ENCODE measurements at regions not wholly inside any gene's neighbourhood (a gene's known extent, or its start where the extent isn't known, plus 50 kb on each side); places are given as distances from the start of the nearest gene placed in this dataset.
"Not testable (repeated sequence)": the region's sequence is repeated elsewhere in the genome, so short reads cannot be mapped to it uniquely, and the experiment has no call there.

- not testable (repeated sequence) for H3K4me3 ChIP-seq (ENCODE audit: low read length); H3K36me3 ChIP-seq (ENCODE audit: control insufficient read depth, insufficient read depth, low read length); H3K9me3 ChIP-seq (ENCODE audit: control insufficient read depth, insufficient read depth, low read length); H3K27ac ChIP-seq (ENCODE audit: low read length); DNase-seq (ENCODE audit: low read depth, low spot score); H3K4me1 ChIP-seq (ENCODE audit: control insufficient read depth, insufficient read depth, low read length); H3K27me3 ChIP-seq (ENCODE audit: control insufficient read depth, insufficient read depth, low read length)
- WGBS (ENCODE audit: insufficient coverage, insufficient read length) = no CpG with 5 or more reads among the region's 8 CpGs
Measured at GRCh38 chr16:85244452-85244851, 132.2 kb upstream of the CIBAR2 start.

- WGBS (ENCODE audit: insufficient coverage, insufficient read length) = no CpG with 5 or more reads among the region's 24 CpGs
- Histone ChIP-seq H3K4me1 (ENCODE audit: control insufficient read depth, insufficient read depth, low read length) (peaks cover 7% of the 10 kb centered on the region), H3K27ac (ENCODE audit: low read length) (no peak overlapping the region), H3K27me3 (ENCODE audit: control insufficient read depth, insufficient read depth, low read length) (no peaks in the 10 kb centered on the region), H3K9me3 (ENCODE audit: control insufficient read depth, insufficient read depth, low read length) (no peaks in the 10 kb centered on the region), H3K4me3 (ENCODE audit: low read length) (no peak overlapping the region), H3K36me3 (ENCODE audit: control insufficient read depth, insufficient read depth, low read length) (no peaks in the 10 kb centered on the region)
- DNase-seq (ENCODE audit: low read depth, low spot score) = no peak
Measured at GRCh38 chr16:85245307-85246172, 133.3 kb upstream of the CIBAR2 start.

- peaks cover 6% of the 10 kb centered on the region for H3K4me1 ChIP-seq (ENCODE audit: control insufficient read depth, insufficient read depth, low read length)
- H3K36me3 ChIP-seq (ENCODE audit: control insufficient read depth, insufficient read depth, low read length) = no peaks in the 10 kb centered on the region
- no peak for DNase-seq (ENCODE audit: low read depth, low spot score)
- no CpG with 5 or more reads among the region's 8 CpGs for WGBS (ENCODE audit: insufficient coverage, insufficient read length)
- H3K27ac ChIP-seq (ENCODE audit: low read length) = no peak overlapping the region
- H3K27me3 ChIP-seq (ENCODE audit: control insufficient read depth, insufficient read depth, low read length) = no peaks in the 10 kb centered on the region
- no peak overlapping the region for H3K4me3 ChIP-seq (ENCODE audit: low read length)
- H3K9me3 ChIP-seq (ENCODE audit: control insufficient read depth, insufficient read depth, low read length) = no peaks in the 10 kb centered on the region
Measured at GRCh38 chr16:85246473-85246872, 134.2 kb upstream of the CIBAR2 start.

- no CpG with 5 or more reads among the region's 8 CpGs for WGBS (ENCODE audit: insufficient coverage, insufficient read length)
- Histone ChIP-seq H3K9me3 (ENCODE audit: control insufficient read depth, insufficient read depth, low read length) (no peaks in the 10 kb centered on the region), H3K27me3 (ENCODE audit: control insufficient read depth, insufficient read depth, low read length) (no peaks in the 10 kb centered on the region), H3K4me1 (ENCODE audit: control insufficient read depth, insufficient read depth, low read length) (peaks cover 6% of the 10 kb centered on the region), H3K36me3 (ENCODE audit: control insufficient read depth, insufficient read depth, low read length) (no peaks in the 10 kb centered on the region), H3K27ac (ENCODE audit: low read length) (no peak overlapping the region), H3K4me3 (ENCODE audit: low read length) (no peak overlapping the region)
- DNase-seq (ENCODE audit: low read depth, low spot score) = no peak
Measured at GRCh38 chr16:85246973-85247372, 134.7 kb upstream of the CIBAR2 start.

GRCh38 chr16:85248342-85248741 is 136.1 kb upstream of the CIBAR2 start:
- Histone ChIP-seq H3K9me3 (ENCODE audit: control insufficient read depth, insufficient read depth, low read length) (no peaks in the 10 kb centered on the region), H3K4me1 (ENCODE audit: control insufficient read depth, insufficient read depth, low read length) (peaks cover 4% of the 10 kb centered on the region)
- no peak for DNase-seq (ENCODE audit: low read depth, low spot score)

GRCh38 chr16:85248857-85249256 is 136.6 kb upstream of the CIBAR2 start:
- Histone ChIP-seq H3K36me3 (ENCODE audit: control insufficient read depth, insufficient read depth, low read length) (no peaks in the 10 kb centered on the region), H3K9me3 (ENCODE audit: control insufficient read depth, insufficient read depth, low read length) (no peaks in the 10 kb centered on the region), H3K27me3 (ENCODE audit: control insufficient read depth, insufficient read depth, low read length) (no peaks in the 10 kb centered on the region), H3K27ac (ENCODE audit: low read length) (no peak overlapping the region), H3K4me3 (ENCODE audit: low read length) (no peak overlapping the region), H3K4me1 (ENCODE audit: control insufficient read depth, insufficient read depth, low read length) (peaks cover 4% of the 10 kb centered on the region)
- no CpG with 5 or more reads among the region's 7 CpGs for WGBS (ENCODE audit: insufficient coverage, insufficient read length)
- no peak for DNase-seq (ENCODE audit: low read depth, low spot score)

More at GRCh38 chr16:85248342-85248741, 136.1 kb upstream of the CIBAR2 start:
- Histone ChIP-seq H3K27me3 (ENCODE audit: control insufficient read depth, insufficient read depth, low read length) (no peaks in the 10 kb centered on the region), H3K36me3 (ENCODE audit: control insufficient read depth, insufficient read depth, low read length) (no peaks in the 10 kb centered on the region), H3K4me3 (ENCODE audit: low read length) (no peak overlapping the region), H3K27ac (ENCODE audit: low read length) (no peak overlapping the region)
- 100% methylated on average over 3 of the region's 5 CpGs for WGBS (ENCODE audit: insufficient coverage, insufficient read length)

- no peak overlapping the region for H3K4me3 ChIP-seq (ENCODE audit: low read length)
- no peak overlapping the region for H3K27ac ChIP-seq (ENCODE audit: low read length)
- WGBS (ENCODE audit: insufficient coverage, insufficient read length) = no CpG with 5 or more reads among the region's 31 CpGs
- H3K36me3 ChIP-seq (ENCODE audit: control insufficient read depth, insufficient read depth, low read length) = no peaks in the 10 kb centered on the region
- H3K27me3 ChIP-seq (ENCODE audit: control insufficient read depth, insufficient read depth, low read length) = no peaks in the 10 kb centered on the region
- peaks cover 4% of the 10 kb centered on the region for H3K4me1 ChIP-seq (ENCODE audit: control insufficient read depth, insufficient read depth, low read length)
- no peaks in the 10 kb centered on the region for H3K9me3 ChIP-seq (ENCODE audit: control insufficient read depth, insufficient read depth, low read length)
- DNase-seq (ENCODE audit: low read depth, low spot score) = no peak
Measured at GRCh38 chr16:85249418-85250146, 137.3 kb upstream of the CIBAR2 start.

- no CpG with 5 or more reads among the region's 13 CpGs for WGBS (ENCODE audit: insufficient coverage, insufficient read length)
- peaks cover 4% of the 10 kb centered on the region for H3K4me1 ChIP-seq (ENCODE audit: control insufficient read depth, insufficient read depth, low read length)
- no peaks in the 10 kb centered on the region for H3K36me3 ChIP-seq (ENCODE audit: control insufficient read depth, insufficient read depth, low read length)
- H3K4me3 ChIP-seq (ENCODE audit: low read length) = no peak overlapping the region
- H3K27me3 ChIP-seq (ENCODE audit: control insufficient read depth, insufficient read depth, low read length) = no peaks in the 10 kb centered on the region
- no peaks in the 10 kb centered on the region for H3K9me3 ChIP-seq (ENCODE audit: control insufficient read depth, insufficient read depth, low read length)
- DNase-seq (ENCODE audit: low read depth, low spot score) = no peak
- H3K27ac ChIP-seq (ENCODE audit: low read length) = no peak overlapping the region
Measured at GRCh38 chr16:85250147-85250463, 137.8 kb upstream of the CIBAR2 start.

GRCh38 chr16:85250609-85251223 is 138.4 kb upstream of the CIBAR2 start:
- no peak for DNase-seq (ENCODE audit: low read depth, low spot score)
- Histone ChIP-seq H3K27ac (ENCODE audit: low read length) (no peak overlapping the region), H3K9me3 (ENCODE audit: control insufficient read depth, insufficient read depth, low read length) (no peaks in the 10 kb centered on the region), H3K4me3 (ENCODE audit: low read length) (no peak overlapping the region), H3K36me3 (ENCODE audit: control insufficient read depth, insufficient read depth, low read length) (no peaks in the 10 kb centered on the region), H3K27me3 (ENCODE audit: control insufficient read depth, insufficient read depth, low read length) (no peaks in the 10 kb centered on the region), H3K4me1 (ENCODE audit: control insufficient read depth, insufficient read depth, low read length) (peaks cover 2% of the 10 kb centered on the region)
- WGBS (ENCODE audit: insufficient coverage, insufficient read length) = no CpG with 5 or more reads among the region's 14 CpGs

- no CpG with 5 or more reads among the region's 21 CpGs for WGBS (ENCODE audit: insufficient coverage, insufficient read length)
- H3K4me3 ChIP-seq (ENCODE audit: low read length) = no peak overlapping the region; the same call in 1 of the 2 replicates
- H3K4me1 ChIP-seq (ENCODE audit: control insufficient read depth, insufficient read depth, low read length) = no peaks in the 10 kb centered on the region; the same call in 1 of the 2 replicates
- H3K36me3 ChIP-seq (ENCODE audit: control insufficient read depth, insufficient read depth, low read length) = no peaks in the 10 kb centered on the region
- H3K27ac ChIP-seq (ENCODE audit: low read length) = no peak overlapping the region
- H3K27me3 ChIP-seq (ENCODE audit: control insufficient read depth, insufficient read depth, low read length) = no peaks in the 10 kb centered on the region
- no peak for DNase-seq (ENCODE audit: low read depth, low spot score)
- no peaks in the 10 kb centered on the region for H3K9me3 ChIP-seq (ENCODE audit: control insufficient read depth, insufficient read depth, low read length)
Measured at GRCh38 chr16:85251225-85251760, 139.0 kb upstream of the CIBAR2 start.

Data from iPS DF 6.9 (cell line).